ENCODE measurements at regions not wholly inside any gene's neighbourhood (a gene's known extent, or its start where the extent isn't known, plus 50 kb on each side); places are given as distances from the start of the nearest gene placed in this dataset.

GRCh38 chr2:107308835-107309234, 422.9 kb upstream of the ST6GAL2 start:
- H3K27ac Mint-ChIP-seq, result no peak overlapping the region
- H3K4me1 Mint-ChIP-seq (ENCODE audit: low read depth in 2 of 2), result no peaks in the 10 kb centered on the region
- H3K27me3 Mint-ChIP-seq, result no peaks in the 10 kb centered on the region
- H3K9me3 Mint-ChIP-seq, result peaks cover 5 to 15% of the 10 kb centered on the region in 2 donors
- H3K4me3 Mint-ChIP-seq, result no peak overlapping the region
- ATAC-seq (replicated peaks) (no peak), DNase-seq (no peak)
- no peaks in the 10 kb centered on the region for H3K36me3 Mint-ChIP-seq (ENCODE audit: insufficient read depth)

GRCh38 chr2:107312240-107312639, 426.3 kb upstream of the ST6GAL2 start:
- no peak for ATAC-seq (replicated peaks)

GRCh38 chr2:107313316-107313715, 427.3 kb upstream of the ST6GAL2 start:
- Mint-ChIP-seq H3K4me3 (no peak overlapping the region), H3K9me3 (peaks cover 3 to 14% of the 10 kb centered on the region in 2 donors), H3K4me1 (ENCODE audit: low read depth in 2 of 2) (no peaks in the 10 kb centered on the region), H3K27me3 (no peaks in the 10 kb centered on the region), H3K36me3 (ENCODE audit: insufficient read depth) (no peaks in the 10 kb centered on the region), H3K27ac (no peak overlapping the region)
- DNase-seq (no peak), ATAC-seq (replicated peaks) (no peak)

More at GRCh38 chr2:107312240-107312639, 426.3 kb upstream of the ST6GAL2 start:
- Mint-ChIP-seq H3K9me3 (peaks cover 5 to 15% of the 10 kb centered on the region in 2 donors), H3K36me3 (ENCODE audit: insufficient read depth) (no peaks in the 10 kb centered on the region), H3K4me3 (no peak overlapping the region), H3K27me3 (no peaks in the 10 kb centered on the region), H3K4me1 (ENCODE audit: low read depth in 2 of 2) (no peaks in the 10 kb centered on the region), H3K27ac (no peak overlapping the region)
- DNase-seq, result no peak

GRCh38 chr2:107320881-107321280, 434.9 kb upstream of the ST6GAL2 start:
- Mint-ChIP-seq H3K27me3 (no peaks in the 10 kb centered on the region), H3K4me3 (no peak overlapping the region), H3K36me3 (ENCODE audit: insufficient read depth) (no peaks in the 10 kb centered on the region), H3K4me1 (ENCODE audit: low read depth in 2 of 2) (no peaks in the 10 kb centered on the region), H3K27ac (no peak overlapping the region), H3K9me3 (peaks cover 9 to 11% of the 10 kb centered on the region in 2 donors)
- ATAC-seq (replicated peaks) (no peak), DNase-seq (no peak)

GRCh38 chr2:107322416-107322815, 436.4 kb upstream of the ST6GAL2 start:
- H3K36me3 Mint-ChIP-seq (ENCODE audit: insufficient read depth), result no peaks in the 10 kb centered on the region
- DNase-seq, result no peak
- no peak overlapping the region for H3K27ac Mint-ChIP-seq
- no peaks in the 10 kb centered on the region for H3K4me1 Mint-ChIP-seq (ENCODE audit: low read depth in 2 of 2)
- H3K27me3 Mint-ChIP-seq, result no peaks in the 10 kb centered on the region
- H3K9me3 Mint-ChIP-seq, result peaks cover 11 to 12% of the 10 kb centered on the region in 2 donors
- no peak for ATAC-seq (replicated peaks)
- no peak overlapping the region for H3K4me3 Mint-ChIP-seq

- ATAC-seq (replicated peaks), result no peak
- H3K27me3 Mint-ChIP-seq, result no peaks in the 10 kb centered on the region
- DNase-seq, result no peak
- no peak overlapping the region for H3K27ac Mint-ChIP-seq
- H3K36me3 Mint-ChIP-seq (ENCODE audit: insufficient read depth), result no peaks in the 10 kb centered on the region
- H3K9me3 Mint-ChIP-seq, result peaks cover 11 to 19% of the 10 kb centered on the region in 2 donors
- no peak overlapping the region for H3K4me3 Mint-ChIP-seq
- H3K4me1 Mint-ChIP-seq (ENCODE audit: low read depth in 2 of 2), result no peaks in the 10 kb centered on the region
Observed at GRCh38 chr2:107323946-107324565, 438.1 kb upstream of the ST6GAL2 start.

- Mint-ChIP-seq H3K9me3 (peaks cover 11 to 15% of the 10 kb centered on the region in 2 donors), H3K4me3 (no peak overlapping the region), H3K27ac (no peak overlapping the region), H3K27me3 (no peaks in the 10 kb centered on the region), H3K36me3 (ENCODE audit: insufficient read depth) (no peaks in the 10 kb centered on the region), H3K4me1 (ENCODE audit: low read depth in 2 of 2) (no peaks in the 10 kb centered on the region)
- DNase-seq (no peak), ATAC-seq (replicated peaks) (no peak)
Observed at GRCh38 chr2:107325981-107326786, 440.2 kb upstream of the ST6GAL2 start.

GRCh38 chr2:107334306-107334705, 448.3 kb upstream of the ST6GAL2 start:
- DNase-seq (no peak), ATAC-seq (replicated peaks) (no peak)
- Mint-ChIP-seq H3K4me3 (no peak overlapping the region), H3K27me3 (no peaks in the 10 kb centered on the region), H3K4me1 (ENCODE audit: low read depth in 2 of 2) (no peaks in the 10 kb centered on the region), H3K9me3 (peaks cover 8 to 10% of the 10 kb centered on the region in 2 donors), H3K36me3 (ENCODE audit: insufficient read depth) (no peaks in the 10 kb centered on the region), H3K27ac (no peak overlapping the region)

- peaks cover 5 to 14% of the 10 kb centered on the region in 2 donors for H3K9me3 Mint-ChIP-seq
- no peaks in the 10 kb centered on the region for H3K27me3 Mint-ChIP-seq
- no peak overlapping the region for H3K27ac Mint-ChIP-seq
- DNase-seq (no peak), ATAC-seq (replicated peaks) (no peak)
- no peak overlapping the region for H3K4me3 Mint-ChIP-seq
- H3K4me1 Mint-ChIP-seq (ENCODE audit: low read depth in 2 of 2), result no peaks in the 10 kb centered on the region
- no peaks in the 10 kb centered on the region for H3K36me3 Mint-ChIP-seq (ENCODE audit: insufficient read depth)
Observed at GRCh38 chr2:107336526-107336925, 450.6 kb upstream of the ST6GAL2 start.

GRCh38 chr2:107337209-107337898, 451.4 kb upstream of the ST6GAL2 start:
- no peak for ATAC-seq (replicated peaks)
- Mint-ChIP-seq H3K9me3 (peaks cover 5 to 14% of the 10 kb centered on the region in 2 donors), H3K36me3 (ENCODE audit: insufficient read depth) (no peaks in the 10 kb centered on the region), H3K4me3 (no peak overlapping the region), H3K27ac (no peak overlapping the region), H3K27me3 (no peaks in the 10 kb centered on the region), H3K4me1 (ENCODE audit: low read depth in 2 of 2) (no peaks in the 10 kb centered on the region)
- DNase-seq, result no peak

- Mint-ChIP-seq H3K9me3 (peaks cover 3 to 14% of the 10 kb centered on the region in 2 donors), H3K27me3 (no peaks in the 10 kb centered on the region), H3K4me1 (ENCODE audit: low read depth in 2 of 2) (no peaks in the 10 kb centered on the region), H3K27ac (no peak overlapping the region), H3K4me3 (no peak overlapping the region), H3K36me3 (ENCODE audit: insufficient read depth) (no peaks in the 10 kb centered on the region)
- DNase-seq, result no peak
- ATAC-seq (replicated peaks), result no peak
Observed at GRCh38 chr2:107338059-107338458, 452.1 kb upstream of the ST6GAL2 start.

GRCh38 chr2:107338571-107338970, 452.6 kb upstream of the ST6GAL2 start:
- no peak for DNase-seq
- Mint-ChIP-seq H3K4me1 (ENCODE audit: low read depth in 2 of 2) (no peaks in the 10 kb centered on the region), H3K36me3 (ENCODE audit: insufficient read depth) (no peaks in the 10 kb centered on the region), H3K27me3 (no peaks in the 10 kb centered on the region), H3K9me3 (peaks cover 3 to 14% of the 10 kb centered on the region in 2 donors), H3K4me3 (no peak overlapping the region), H3K27ac (no peak overlapping the region)
- no peak for ATAC-seq (replicated peaks)

GRCh38 chr2:107340955-107341354, 455.0 kb upstream of the ST6GAL2 start:
- no peak overlapping the region for H3K27ac Mint-ChIP-seq
- no peaks in the 10 kb centered on the region for H3K27me3 Mint-ChIP-seq
- ATAC-seq (replicated peaks), result no peak
- no peak overlapping the region for H3K4me3 Mint-ChIP-seq
- H3K9me3 Mint-ChIP-seq, result peaks cover 3 to 14% of the 10 kb centered on the region in 2 donors
- DNase-seq, result no peak
- H3K4me1 Mint-ChIP-seq (ENCODE audit: low read depth in 2 of 2), result no peaks in the 10 kb centered on the region
- H3K36me3 Mint-ChIP-seq (ENCODE audit: insufficient read depth), result no peaks in the 10 kb centered on the region

All from effector memory CD8-positive, alpha-beta T cell (primary cell).